H1 (cell line): ENCODE measurements at regions not wholly inside any gene's neighbourhood (a gene's known extent, or its start where the extent isn't known, plus 50 kb on each side); places are given as distances from the start of the nearest gene placed in this dataset.

Source experiments
- CTCF ChIA-PET: fragments of 300-600 bp; sonication (Branson Sonifier 250); formaldehyde crosslinking; loops from one replicate; lab custom pipeline; 2021; ENCODE audit not compliant: partially characterized antibody; lab: Charles Lee
- POLR2A ChIA-PET: fragments of 300-600 bp; sonication (Branson Sonifier 250); formaldehyde crosslinking; loops from one replicate; lab custom pipeline; 2021; ENCODE audit warnings: inconsistent platforms; ENCODE audit not compliant: partially characterized antibody; lab: Charles Lee
- DNase-seq, 2 experiments: peaks; one replicate each; pipeline versions ENCODE4 v3.0.0 to v3.0.0-alpha.2; 2010 to 2022; ENCODE audit warnings: low spot score in 2 of 2, low read depth in 1 of 2, mixed read lengths in 1 of 2
- FAIRE-seq: peaks from 2 replicates; lab custom pipeline; 2011; peaks lifted over from hg19 to GRCh38; lab: Jason Lieb, UNC
- H2AFZ ChIP-seq: 2 replicates; pipeline ENCODE4 v1.8.1; 2012; ENCODE audit warnings: low read length, inconsistent platforms
- H2AK5ac ChIP-seq: 2 replicates; pipeline ENCODE4 v1.6.1; 2013; ENCODE audit warnings: low read depth, low read length
- H2BK120ac ChIP-seq: replicated peaks from 2 replicates; pipeline ENCODE3; 2013; ENCODE audit warnings: low read depth, low read length, inconsistent platforms
- H2BK12ac ChIP-seq: 2 replicates; pipeline ENCODE4 v1.6.1; 2013; ENCODE audit warnings: low read depth, low read length
- H2BK15ac ChIP-seq: 2 replicates; pipeline ENCODE4 v1.6.1; 2013; ENCODE audit warnings: low read length
- H2BK20ac ChIP-seq: 2 replicates; pipeline ENCODE4 v1.6.1; 2013; ENCODE audit warnings: low read length
- H2BK5ac ChIP-seq: 2 replicates; pipeline ENCODE4 v1.6.1; 2013; ENCODE audit warnings: low read depth, low read length
- H3K14ac ChIP-seq: 2 replicates; pipeline ENCODE4 v1.6.1; 2013; ENCODE audit warnings: inconsistent platforms; ENCODE audit not compliant: insufficient read length
- H3K18ac ChIP-seq: 2 replicates; pipeline ENCODE4 v1.6.1; 2013; ENCODE audit warnings: low read length; ENCODE audit errors: extremely low read depth
- H3K23ac ChIP-seq: 2 replicates; pipeline ENCODE4 v1.6.1; 2013; ENCODE audit warnings: inconsistent platforms; ENCODE audit not compliant: insufficient read length
- H3K23me2 ChIP-seq: 2 replicates; pipeline ENCODE4 v1.6.1; 2013; ENCODE audit warnings: low read depth, low read length
- H3K27ac ChIP-seq: 2 replicates; pipeline ENCODE4 v1.6.1; 2011; ENCODE audit warnings: low read depth, low read length, inconsistent platforms
- H3K27me3 ChIP-seq, 4 experiments: replicated peaks in 1 of 4; 1 replicate in 1 of 4; 2 replicates in 3 of 4; pipeline versions ENCODE4 v1.6.1 to v1.8.1; 2011 to 2013; ENCODE audit warnings: low read length in 3 of 4, mild to moderate bottlenecking in 3 of 4, inconsistent platforms in 2 of 4, mixed read lengths in 2 of 4, moderate library complexity in 1 of 4; ENCODE audit not compliant: control insufficient read depth in 3 of 4, insufficient read depth in 3 of 4; ENCODE audit errors: extremely low read depth in 1 of 4
- H3K36me3 ChIP-seq, 4 experiments: 2 replicates each; pipeline versions ENCODE4 v1.6.1 to v1.8.1; 2011 to 2013; ENCODE audit warnings: mild to moderate bottlenecking in 4 of 4, low read length in 3 of 4, moderate library complexity in 2 of 4, control low read depth in 1 of 4, inconsistent platforms in 1 of 4; ENCODE audit not compliant: insufficient read depth in 4 of 4, control insufficient read depth in 2 of 4
- H3K4ac ChIP-seq: replicated peaks from 2 replicates; pipeline ENCODE3; 2013; ENCODE audit warnings: low read length, low read depth, mixed read lengths, inconsistent platforms; ENCODE audit not compliant: insufficient read length
- H3K4me1 ChIP-seq, 4 experiments: replicated peaks in 1 of 4; 1 replicate in 1 of 4; 2 replicates in 3 of 4; pipeline versions ENCODE4 v1.6.1 to v1.8.1; 2011 to 2013; ENCODE audit warnings: low read length in 3 of 4, inconsistent platforms in 2 of 4, mixed read lengths in 1 of 4; ENCODE audit not compliant: insufficient read depth in 4 of 4, control insufficient read depth in 3 of 4
- H3K4me2 ChIP-seq, 2 experiments: 2 replicates each; pipeline versions ENCODE4 v1.6.1 to v1.8.1; 2011 to 2013; ENCODE audit warnings: low read depth in 2 of 2, low read length in 2 of 2, control low read depth in 1 of 2, inconsistent platforms in 1 of 2, mild to moderate bottlenecking in 1 of 2; ENCODE audit not compliant: insufficient read depth in 1 of 2
- H3K4me3 ChIP-seq, 4 experiments: fragments of 200-600, 300-600 bp in 1 of 4; sonication (generic), shearing (Covaris generic), sonication (Bioruptor Twin) in 1 of 4; 2 replicates each; pipeline versions ENCODE4 v1.5.1 to v1.8.1; 2011 to 2016; ENCODE audit warnings: low read length in 4 of 4, low read depth in 3 of 4, control low read depth in 2 of 4, inconsistent platforms in 2 of 4, mild to moderate bottlenecking in 2 of 4, mixed read lengths in 1 of 4, moderate library complexity in 1 of 4; ENCODE audit not compliant: insufficient read depth in 2 of 4; ENCODE audit errors: extremely low read depth in 1 of 4
- H3K56ac ChIP-seq: replicated peaks from 2 replicates; pipeline ENCODE3; 2013; ENCODE audit warnings: low read depth, mild to moderate bottlenecking, mixed read lengths, low read length, inconsistent platforms; ENCODE audit not compliant: insufficient read length
- H3K79me1 ChIP-seq: 2 replicates; pipeline ENCODE4 v1.6.1; 2013; ENCODE audit warnings: low read depth, low read length, control low read depth
- H3K79me2 ChIP-seq, 2 experiments: 2 replicates each; pipeline versions ENCODE4 v1.6.1 to v1.8.1; 2012 to 2013; ENCODE audit warnings: low read length in 2 of 2, mild to moderate bottlenecking in 2 of 2, inconsistent platforms in 1 of 2; ENCODE audit not compliant: insufficient read depth in 2 of 2, control insufficient read depth in 1 of 2
- H3K9ac ChIP-seq, 4 experiments: replicated peaks in 1 of 4; 1 replicate in 1 of 4; 2 replicates in 3 of 4; pipeline versions ENCODE4 v1.6.1 to v1.8.1; 2011 to 2013; ENCODE audit warnings: low read depth in 3 of 4, low read length in 3 of 4, control low read depth in 2 of 4, mild to moderate bottlenecking in 2 of 4, moderate library complexity in 2 of 4, inconsistent platforms in 1 of 4; ENCODE audit errors: extremely low read depth in 1 of 4
- H3K9me3 ChIP-seq, 2 experiments: 2 replicates each; pipeline versions ENCODE4 v1.6.1 to v1.8.1; 2012 to 2013; ENCODE audit warnings: mild to moderate bottlenecking in 2 of 2, moderate library complexity in 2 of 2, control low read depth in 1 of 2, inconsistent platforms in 1 of 2, low read depth in 1 of 2, low read length in 1 of 2, mixed read lengths in 1 of 2; ENCODE audit not compliant: insufficient read depth in 2 of 2
- H4K20me1 ChIP-seq, 2 experiments: replicated peaks in 1 of 2; 2 replicates each; pipeline versions ENCODE3 to v1.8.1; 2011 to 2013; ENCODE audit warnings: inconsistent platforms in 2 of 2, low read length in 2 of 2, mild to moderate bottlenecking in 1 of 2; ENCODE audit not compliant: insufficient read depth in 2 of 2, control insufficient read depth in 1 of 2
- H4K5ac ChIP-seq: 2 replicates; pipeline ENCODE4 v1.6.1; 2013; ENCODE audit warnings: low read length, low read depth, mixed read lengths, inconsistent platforms; ENCODE audit not compliant: insufficient read length
- H4K8ac ChIP-seq: 2 replicates; pipeline ENCODE4 v1.8.0; 2013; ENCODE audit warnings: mild to moderate bottlenecking, moderate library complexity, low read length, inconsistent platforms; ENCODE audit not compliant: insufficient read depth; ENCODE audit errors: extremely low read depth
- H4K91ac ChIP-seq: replicated peaks from 2 replicates; pipeline ENCODE3; 2013; ENCODE audit warnings: low read length, mixed read lengths, inconsistent platforms; ENCODE audit not compliant: insufficient read length
- CBX5 ChIP-seq: fragments of 300-800, 300-1000 bp; sonication (generic); IDR thresholded peaks from 2 replicates; pipeline ENCODE4 v1.7.1; 2016; ENCODE audit warnings: antibody characterized with exemption, low read length, low read depth
- CHD1 ChIP-seq: IDR thresholded peaks from 2 replicates; pipeline ENCODE4 v1.6.1; 2012; ENCODE audit warnings: low read depth, low read length, improper control_type of control experiment
- CHD2 ChIP-seq: IDR thresholded peaks from 2 replicates; pipeline ENCODE4 v1.6.1; 2012; ENCODE audit warnings: low read length, improper control_type of control experiment
- CTBP2 ChIP-seq: IDR thresholded peaks from 2 replicates; pipeline ENCODE4 v1.7.0; 2011; ENCODE audit warnings: borderline replicate concordance, mild to moderate bottlenecking, moderate library complexity, mixed read lengths, low read length; ENCODE audit not compliant: insufficient read depth, insufficient read length
- POLR2AphosphoS5 ChIP-seq: IDR thresholded peaks from 2 replicates; pipeline ENCODE4 v1.6.1; 2011; ENCODE audit warnings: low read depth, low read length
- POU5F1 ChIP-seq: IDR thresholded peaks from 2 replicates; pipeline ENCODE4 v1.6.1; 2011; ENCODE audit warnings: low read depth, mild to moderate bottlenecking, low read length, moderate library complexity
- RBBP5 ChIP-seq: IDR thresholded peaks from 2 replicates; pipeline ENCODE4 v1.7.1; 2012; ENCODE audit warnings: low read depth, mild to moderate bottlenecking, inconsistent platforms, low read length, moderate library complexity, borderline replicate concordance
- SIN3A ChIP-seq, 2 experiments: IDR thresholded peaks in 1 of 2; conservative IDR thresholded peaks in 1 of 2; 2 replicates each; pipeline ENCODE4 v1.6.1; 2011 to 2012; ENCODE audit warnings: low read length in 2 of 2, improper control_type of control experiment in 1 of 2, low read depth in 1 of 2, mild to moderate bottlenecking in 1 of 2
- SIRT6 ChIP-seq: IDR thresholded peaks from one replicate; pipeline ENCODE4 v1.7.1; 2012; ENCODE audit warnings: low read length, inconsistent platforms
- SP4 ChIP-seq: IDR thresholded peaks from 2 replicates; pipeline ENCODE4 v1.6.1; 2012; ENCODE audit warnings: low read length, inconsistent platforms
- TAF1 ChIP-seq: IDR thresholded peaks from 2 replicates; pipeline ENCODE4 v1.6.1; 2011; ENCODE audit warnings: mild to moderate bottlenecking, low read depth, low read length
- TBP ChIP-seq: IDR thresholded peaks from 2 replicates; pipeline ENCODE4 v1.6.1; 2011; ENCODE audit warnings: low read depth, low read length, improper control_type of control experiment
- TEAD4 ChIP-seq: IDR thresholded peaks from 2 replicates; pipeline ENCODE4 v1.6.1; 2012; ENCODE audit warnings: low read depth, low read length, inconsistent platforms, mixed read lengths
- WGBS, 2 experiments: shearing (Covaris generic) in 1 of 2; methylation state at CpG; one replicate each; pipeline versions ENCODE4 v1.1.6 to v1.1.7; 2013 to 2015; ENCODE audit warnings: low lambda C conversion rate in 2 of 2, mixed read lengths in 2 of 2, inconsistent platforms in 1 of 2, low coverage in 1 of 2, missing lambda C conversion rate in 1 of 2; ENCODE audit not compliant: insufficient replicate concordance in 2 of 2, insufficient coverage in 1 of 2, insufficient read length in 1 of 2; ENCODE audit errors: extremely low coverage in 1 of 2, missing lambda C conversion rate in 1 of 2; 5-methylcytosine and 5-hydroxymethylcytosine counted together
- TF ChIP-seq, protein P1 (sequence below), 3 experiments: IDR thresholded peaks; 1 replicate in 2 of 3; 2 replicates in 1 of 3; pipeline versions ENCODE4 v1.5.1 to v1.6.1; 2011; ENCODE audit warnings: low read length in 3 of 3, mild to moderate bottlenecking in 3 of 3, inconsistent platforms in 2 of 3, low read depth in 1 of 3, moderate library complexity in 1 of 3; ENCODE audit not compliant: insufficient read depth in 1 of 3; ENCODE audit errors: control extremely low read depth in 1 of 3

DNA sequence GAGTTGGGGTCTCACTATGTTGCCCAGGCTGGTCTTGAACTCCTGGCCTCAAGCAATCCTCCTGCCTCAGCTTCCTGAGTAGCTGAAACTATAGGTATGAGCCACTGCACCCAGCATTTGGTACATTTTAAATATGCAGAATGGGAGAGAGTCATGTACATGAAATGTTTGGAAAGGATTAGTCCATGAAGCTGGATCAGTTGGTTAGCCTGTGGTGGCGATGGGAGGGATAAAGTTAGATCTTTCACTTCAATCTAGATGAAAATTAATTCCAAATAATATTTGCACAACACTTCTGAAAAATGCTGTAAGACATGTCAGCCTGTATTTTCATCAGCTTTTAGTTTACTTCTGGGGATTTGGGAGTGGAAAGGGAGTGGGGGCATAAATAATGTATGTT, 188.9 kb downstream of the HUNK start:
- Histone ChIP-seq H3K27me3 (no peaks in the 10 kb centered on the region), H4K8ac (no peak overlapping the region), H3K79me1 (no peaks in the 10 kb centered on the region), H3K23ac (no peak overlapping the region), H3K23me2 (no peaks in the 10 kb centered on the region), H3K36me3 (no peaks in the 10 kb centered on the region), H2BK15ac (no peak overlapping the region), H3K4me3 (no peak overlapping the region), H4K91ac (no peak overlapping the region), H3K27ac (no peak overlapping the region), H2AK5ac (no peak overlapping the region), H3K18ac (no peak overlapping the region), H3K9ac (no peak overlapping the region), H4K20me1 (no peaks in the 10 kb centered on the region), H3K79me2 (no peaks in the 10 kb centered on the region), H3K4ac (no peak overlapping the region), H2BK20ac (no peak overlapping the region), H2BK12ac (no peak overlapping the region), H4K5ac (no peak overlapping the region), H2BK5ac (no peak overlapping the region), H3K4me1 (no peaks in the 10 kb centered on the region), H2BK120ac (no peak overlapping the region), H3K4me2 (no peak overlapping the region), H2AFZ (no peak overlapping the region), H3K9me3 (no peaks in the 10 kb centered on the region), H3K14ac (no peak overlapping the region), H3K56ac (no peak overlapping the region)
- ChIA-PET CTCF (interaction anchor here (1.3 to 1.7 kb wide), 3 partner anchors 12 to 187 kb away, joined by 3 to 4 read pairs (median 4); no protein-coding TSS in a partner anchor), POLR2A (no interaction called here)
- no peak for FAIRE-seq
- DNase-seq = no peak
- WGBS, 2 experiments = 83% methylated on average over 1 of the region's 1 CpG; no CpG with 5 or more reads in 1 of the 2 experiments
- TF ChIP-seq TAF1 (no peak), CHD2 (no peak), TBP (no peak), POLR2AphosphoS5 (no peak), SIN3A (conservative IDR thresholded peaks at IDR 0.05 in 1 of 2, IDR thresholded peaks at IDR 0.05 in 1 of 2; ENCODE audit: low read depth in 1 of 2, low read length in 2 of 2) (no peak), SIRT6 (no peak), TEAD4 (no peak), CBX5 (no peak), SP4 (no peak), POU5F1 (no peak), RBBP5 (no peak), CTBP2 (no peak), CHD1 (no peak)
- TF ChIP-seq, protein P1, sequence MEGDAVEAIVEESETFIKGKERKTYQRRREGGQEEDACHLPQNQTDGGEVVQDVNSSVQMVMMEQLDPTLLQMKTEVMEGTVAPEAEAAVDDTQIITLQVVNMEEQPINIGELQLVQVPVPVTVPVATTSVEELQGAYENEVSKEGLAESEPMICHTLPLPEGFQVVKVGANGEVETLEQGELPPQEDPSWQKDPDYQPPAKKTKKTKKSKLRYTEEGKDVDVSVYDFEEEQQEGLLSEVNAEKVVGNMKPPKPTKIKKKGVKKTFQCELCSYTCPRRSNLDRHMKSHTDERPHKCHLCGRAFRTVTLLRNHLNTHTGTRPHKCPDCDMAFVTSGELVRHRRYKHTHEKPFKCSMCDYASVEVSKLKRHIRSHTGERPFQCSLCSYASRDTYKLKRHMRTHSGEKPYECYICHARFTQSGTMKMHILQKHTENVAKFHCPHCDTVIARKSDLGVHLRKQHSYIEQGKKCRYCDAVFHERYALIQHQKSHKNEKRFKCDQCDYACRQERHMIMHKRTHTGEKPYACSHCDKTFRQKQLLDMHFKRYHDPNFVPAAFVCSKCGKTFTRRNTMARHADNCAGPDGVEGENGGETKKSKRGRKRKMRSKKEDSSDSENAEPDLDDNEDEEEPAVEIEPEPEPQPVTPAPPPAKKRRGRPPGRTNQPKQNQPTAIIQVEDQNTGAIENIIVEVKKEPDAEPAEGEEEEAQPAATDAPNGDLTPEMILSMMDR (IDR thresholded peaks at IDR 0.05; ENCODE audit: control extremely low read depth in 1 of 3, insufficient read depth in 1 of 3, low read depth in 1 of 3, low read length in 3 of 3) = no peak
